ENCODE measurements at regions not wholly inside any gene's neighbourhood (a gene's known extent, or its start where the extent isn't known, plus 50 kb on each side); places are given as distances from the start of the nearest gene placed in this dataset.
"Not testable (repeated sequence)": the region's sequence is repeated elsewhere in the genome, so short reads cannot be mapped to it uniquely, and the experiment has no call there.

GRCh38 chrX:96502507-96502906 is 182.1 kb upstream of the DIAPH2 start:
- no peak for DNase-seq (ENCODE audit: low read depth)

GRCh38 chrX:96529386-96529785 is 155.3 kb upstream of the DIAPH2 start:
- not testable (repeated sequence) for DNase-seq (ENCODE audit: low read depth)

GRCh38 chrX:96538104-96538725 is 146.4 kb upstream of the DIAPH2 start:
- no peak for DNase-seq (ENCODE audit: low read depth)

DNA sequence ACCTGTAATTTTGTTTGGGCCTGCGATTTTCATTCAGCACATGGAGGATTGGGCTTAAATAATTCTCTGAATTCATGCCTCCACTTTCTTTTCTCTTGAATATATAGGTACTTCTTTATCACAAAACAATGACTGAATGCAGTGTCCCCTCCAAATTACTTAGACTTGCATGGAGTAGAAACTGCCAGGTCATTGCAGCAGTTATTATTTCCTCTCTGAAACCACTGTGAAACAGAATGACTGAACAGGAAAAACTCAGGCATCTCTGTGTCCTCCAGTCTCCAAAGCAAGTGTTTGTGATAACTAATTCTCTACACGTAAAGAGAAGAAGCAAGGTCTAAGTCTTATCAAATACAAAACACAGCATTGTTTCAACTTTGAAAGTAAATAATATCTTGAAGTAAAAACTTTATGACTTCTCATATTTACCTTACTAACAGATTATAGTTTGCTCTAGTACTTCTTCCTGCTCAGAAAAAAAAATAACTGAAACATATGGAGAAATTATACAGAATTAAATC is 144.5 kb upstream of the DIAPH2 start:
- no peak for DNase-seq (ENCODE audit: low read depth)

- DNase-seq (ENCODE audit: low read depth) = not testable (repeated sequence)
Measured at GRCh38 chrX:96546281-96546680, 138.4 kb upstream of the DIAPH2 start.

- DNase-seq (ENCODE audit: low read depth) = no peak
Measured at GRCh38 chrX:96551322-96551872, 133.2 kb upstream of the DIAPH2 start.

- no peak for DNase-seq (ENCODE audit: low read depth)
Measured at GRCh38 chrX:96556886-96557285, 127.8 kb upstream of the DIAPH2 start.

DNA sequence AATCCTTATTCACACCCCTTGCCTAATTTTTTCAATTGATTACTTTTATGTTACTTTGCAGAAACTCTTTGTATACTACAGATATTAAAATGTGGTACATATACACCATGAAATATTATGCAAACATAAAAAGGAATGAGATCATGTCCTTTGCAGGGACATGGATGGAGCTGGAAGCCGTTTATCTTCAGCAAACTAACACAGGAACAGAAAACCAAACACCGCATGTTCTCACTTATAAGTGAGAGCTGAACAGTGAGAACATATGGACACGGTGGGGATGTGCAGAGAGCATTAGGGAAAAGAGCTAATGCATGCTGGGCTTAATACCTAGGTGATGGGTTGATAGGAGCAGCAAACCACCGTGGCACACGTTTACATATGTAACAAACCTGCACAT is 123.5 kb upstream of the DIAPH2 start:
- not testable (repeated sequence) for DNase-seq (ENCODE audit: low read depth)

DNA sequence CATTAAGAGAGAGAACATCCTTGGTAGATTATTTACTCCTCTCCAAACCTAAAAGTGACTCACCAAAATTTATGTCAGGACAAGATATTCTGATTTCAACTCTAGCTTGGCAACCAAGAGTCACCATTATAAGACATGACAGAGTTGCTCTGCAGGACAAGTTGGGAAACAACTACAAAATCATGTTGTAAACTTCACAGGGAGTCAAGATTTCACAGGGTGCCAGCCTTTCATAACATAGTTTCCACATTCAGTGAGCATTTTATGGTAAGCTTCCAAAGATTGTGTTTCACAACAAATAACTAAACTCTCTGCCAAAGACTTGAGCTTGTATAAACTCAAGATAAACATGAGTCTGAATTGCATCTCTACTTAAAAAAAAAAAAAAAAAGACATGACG is 121.0 kb upstream of the DIAPH2 start:
- peak; percentile 14 for DNase-seq (ENCODE audit: low read depth)

- no peak for DNase-seq (ENCODE audit: low read depth)
Measured at GRCh38 chrX:96564595-96564994, 120.0 kb upstream of the DIAPH2 start.

GRCh38 chrX:96566878-96567277 is 117.8 kb upstream of the DIAPH2 start:
- no peak for DNase-seq (ENCODE audit: low read depth)

DNA sequence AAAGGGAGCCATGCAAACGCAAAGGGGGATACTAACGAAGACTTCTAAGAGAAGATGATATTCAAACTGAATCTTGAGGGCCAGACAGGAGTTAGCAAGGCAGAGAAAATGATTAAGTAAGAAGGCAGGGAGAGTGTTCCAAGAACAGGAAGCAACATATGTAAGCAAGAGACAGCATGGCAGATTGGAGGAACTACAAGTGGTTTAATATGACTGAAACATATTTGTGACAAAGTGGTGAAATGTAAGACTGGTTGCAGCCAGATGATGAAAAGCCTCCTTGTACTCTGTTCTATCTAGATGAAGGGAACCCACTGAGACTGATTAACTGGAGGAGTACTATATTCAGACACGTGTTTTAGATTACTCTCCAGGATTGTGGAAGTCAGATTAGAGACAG is 116.6 kb upstream of the DIAPH2 start:
- DNase-seq (ENCODE audit: low read depth) = no peak

- no peak for DNase-seq (ENCODE audit: low read depth)
Measured at GRCh38 chrX:96569034-96569433, 115.6 kb upstream of the DIAPH2 start.

DNA sequence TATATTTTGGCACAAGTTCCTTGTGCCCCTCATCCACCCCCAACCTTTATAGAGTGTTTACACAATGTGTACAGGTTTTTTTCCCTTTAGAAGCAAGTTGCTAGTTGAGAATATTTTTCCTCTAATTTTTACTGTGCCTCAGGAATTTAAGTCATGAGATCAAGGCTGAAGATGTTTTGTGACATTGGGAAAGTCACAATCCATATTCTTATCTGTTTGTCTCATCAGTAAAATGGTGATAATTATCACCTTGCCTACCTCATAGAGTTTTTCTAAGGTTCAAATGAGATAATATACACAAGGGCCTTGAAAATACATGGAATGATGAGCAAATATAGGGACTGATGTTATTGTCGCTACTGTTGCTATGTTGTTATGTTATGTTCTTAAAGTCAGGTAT is 109.6 kb upstream of the DIAPH2 start:
- DNase-seq (ENCODE audit: low read depth) = no peak

GRCh38 chrX:96576368-96576767 is 108.3 kb upstream of the DIAPH2 start:
- DNase-seq (ENCODE audit: low read depth) = no peak

- DNase-seq (ENCODE audit: low read depth) = no peak
Measured at GRCh38 chrX:96578781-96579180, 105.9 kb upstream of the DIAPH2 start.

DNA sequence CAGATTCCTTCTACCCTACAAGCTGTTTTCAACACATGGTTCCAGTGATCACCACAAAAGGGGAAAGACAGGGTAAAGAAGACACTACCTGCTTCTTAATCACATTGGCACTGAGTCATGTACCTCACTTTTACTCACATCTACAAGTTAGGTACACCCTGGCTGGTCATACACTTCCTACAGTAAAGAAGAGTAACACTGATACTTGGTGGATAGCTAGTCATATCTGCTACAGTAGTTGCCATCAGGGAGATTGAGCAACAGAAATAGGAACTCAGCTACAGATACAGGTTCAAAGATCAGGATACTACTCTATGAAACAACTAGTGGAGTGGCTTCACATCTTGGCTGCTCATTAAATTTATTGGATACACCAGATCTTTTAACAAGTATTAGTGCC is 105.4 kb upstream of the DIAPH2 start:
- no peak for DNase-seq (ENCODE audit: low read depth)

DNA sequence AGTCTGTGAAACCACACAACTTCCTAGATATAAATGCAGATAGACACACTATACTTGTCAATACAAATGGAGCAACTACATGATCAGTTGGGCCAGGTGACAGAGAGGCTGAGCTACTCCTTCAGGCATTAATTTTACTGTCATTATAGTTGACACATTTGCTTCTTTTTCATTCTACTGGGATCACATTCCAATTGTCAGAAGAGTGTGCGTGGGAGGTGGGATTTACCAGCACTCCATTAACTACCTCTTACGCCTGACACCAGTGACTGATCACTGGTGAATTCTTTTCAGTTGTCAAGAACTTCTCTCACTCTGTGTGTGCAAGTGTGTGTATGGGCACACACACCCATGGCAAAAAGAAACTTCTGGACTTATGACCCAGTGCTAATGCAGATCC is 94.2 kb upstream of the DIAPH2 start:
- no peak for DNase-seq (ENCODE audit: low read depth)

GRCh38 chrX:96591421-96591820 is 93.2 kb upstream of the DIAPH2 start:
- DNase-seq (ENCODE audit: low read depth) = no peak

- DNase-seq (ENCODE audit: low read depth) = not testable (repeated sequence)
Measured at GRCh38 chrX:96597847-96598246, 86.8 kb upstream of the DIAPH2 start.

DNA sequence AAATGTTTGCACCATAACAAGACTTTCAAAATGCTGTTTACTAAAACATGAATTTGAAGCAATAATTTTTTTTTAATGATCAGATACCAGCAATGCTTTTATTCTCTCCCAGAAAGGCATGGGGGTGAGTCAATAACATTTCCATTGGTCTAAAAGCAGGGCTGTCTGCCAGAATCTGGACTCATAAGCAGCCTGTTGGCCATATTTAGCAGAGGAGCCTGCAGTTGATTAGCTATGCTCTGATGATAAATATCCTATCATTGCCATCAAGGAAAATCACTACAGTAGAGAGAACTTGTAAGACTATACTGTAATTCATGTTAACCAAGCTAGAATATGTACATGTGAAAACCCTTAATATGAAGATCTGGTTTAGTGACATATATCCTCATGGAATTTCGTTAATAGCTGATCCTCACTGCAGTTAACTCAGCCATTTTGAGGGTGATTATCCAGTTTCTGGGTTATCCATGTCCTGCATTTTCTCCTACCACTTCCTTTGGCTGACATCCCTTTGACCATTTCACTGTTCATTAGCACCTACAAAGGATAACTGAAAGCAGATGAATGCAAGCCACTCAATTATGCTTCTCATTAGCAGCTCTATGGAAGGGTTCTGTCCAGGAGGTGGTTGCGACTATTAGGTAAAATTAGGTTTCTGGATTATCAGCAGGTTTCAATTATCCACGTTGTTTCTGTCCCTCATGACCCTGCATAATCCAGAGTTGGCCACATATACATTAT is 72.9 kb upstream of the DIAPH2 start:
- DNase-seq (ENCODE audit: low read depth) = no peak

DNA sequence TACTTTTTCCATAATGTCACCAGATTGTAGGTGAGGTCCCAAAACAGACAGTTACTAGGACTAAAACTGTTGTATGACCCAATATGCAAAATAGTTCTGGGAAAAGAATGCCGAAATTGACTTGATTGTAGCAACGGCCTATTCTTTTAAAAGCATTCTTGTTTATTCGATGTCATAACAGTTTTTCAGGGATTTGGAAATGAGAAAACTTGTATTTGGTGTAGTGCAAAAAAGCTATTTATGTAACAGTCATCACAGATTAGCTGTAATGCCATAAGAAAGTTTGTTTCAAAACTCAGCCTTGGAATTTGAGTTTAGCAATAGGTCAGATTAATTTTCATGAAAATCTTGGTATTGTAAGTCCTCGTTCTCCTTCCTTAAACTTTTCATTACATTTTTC is 69.2 kb upstream of the DIAPH2 start:
- DNase-seq (ENCODE audit: low read depth) = no peak

DNA sequence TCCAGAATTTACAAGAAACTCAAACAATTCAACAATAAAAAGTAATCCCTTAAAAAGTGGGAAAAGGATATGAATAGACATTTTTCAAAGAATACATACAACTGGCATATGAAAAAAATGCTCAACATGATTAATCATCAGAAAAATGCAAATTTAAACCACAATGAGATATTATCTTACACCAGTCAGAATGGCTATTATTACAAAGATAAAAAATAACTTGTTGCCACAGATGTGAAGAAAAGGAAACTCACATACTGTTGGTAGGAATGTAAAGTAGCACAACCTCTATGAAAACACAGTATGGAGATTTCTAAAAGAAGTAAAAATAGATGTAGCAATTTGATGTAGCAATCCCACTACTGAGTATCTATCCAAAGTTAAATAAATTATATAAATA is 65.1 kb upstream of the DIAPH2 start:
- DNase-seq (ENCODE audit: low read depth) = no peak
